Activated naive CD4-positive, alpha-beta T cell treated with anti-CD3 and anti-CD28 coated beads, Interleukin-2, amount 50 U/mL, for 72 hours (primary cell): ENCODE measurements at regions not wholly inside any gene's neighbourhood (a gene's known extent, or its start where the extent isn't known, plus 50 kb on each side); places are given as distances from the start of the nearest gene placed in this dataset.
"Not testable (repeated sequence)": the region's sequence is repeated elsewhere in the genome, so short reads cannot be mapped to it uniquely, and the experiment has no call there.

Experiments used
- ATAC-seq, 2 donors: fragments of 150-1000 bp; cut with Tn5 transposase; 2 replicates each; pipeline ENCODE4 v1.10.0; 2021; ENCODE audit warnings: mild to moderate bottlenecking in 2 of 2, moderate library complexity in 2 of 2
- DNase-seq, 2 donors: peaks; one replicate each; pipeline ENCODE4 v3.0.0; 2021 to 2022; ENCODE audit warnings: low spot score in 2 of 2
- H3K27ac Mint-ChIP-seq, 2 donors: one replicate each; pipeline ENCODE4 v1.8.0; 2022; ENCODE audit warnings: mild to moderate bottlenecking in 2 of 2, mixed read lengths in 2 of 2
- H3K36me3 Mint-ChIP-seq, 2 donors: one replicate each; pipeline ENCODE4 v1.8.0; 2022; ENCODE audit warnings: mixed read lengths in 2 of 2
- H3K9me3 Mint-ChIP-seq, 2 donors: one replicate each; pipeline ENCODE4 v1.8.0; 2022; ENCODE audit warnings: mixed read lengths in 2 of 2

- ATAC-seq (no peak), DNase-seq (peak in 1 of 2 donors; percentile 9)
- no peaks in the 10 kb centered on the region for H3K36me3 Mint-ChIP-seq
- no peak overlapping the region for H3K27ac Mint-ChIP-seq
- no peaks in the 10 kb centered on the region for H3K9me3 Mint-ChIP-seq
These were observed 120.3 kb upstream of the CRHR1 start for GRCh38 chr17:45663772-45664171.

- DNase-seq: peak in 1 of 2 donors; percentile 7
- Mint-ChIP-seq H3K9me3 (no peaks in the 10 kb centered on the region), H3K36me3 (no peaks in the 10 kb centered on the region), H3K27ac (no peak overlapping the region)
- ATAC-seq: no peak
These were observed 119.2 kb upstream of the CRHR1 start for GRCh38 chr17:45664921-45665320.

- no peak overlapping the region for H3K27ac Mint-ChIP-seq
- peak in 1 of 2 donors; percentile 23 for DNase-seq
- H3K36me3 Mint-ChIP-seq: no peaks in the 10 kb centered on the region
- ATAC-seq: no peak
- H3K9me3 Mint-ChIP-seq: no peaks in the 10 kb centered on the region
These were observed 118.0 kb upstream of the CRHR1 start for GRCh38 chr17:45666046-45666600.

- Mint-ChIP-seq H3K27ac (no peak overlapping the region), H3K9me3 (no peaks in the 10 kb centered on the region), H3K36me3 (no peaks in the 10 kb centered on the region)
- ATAC-seq (no peak), DNase-seq (peak in 1 of 2 donors; percentile 25)
These were observed 117.5 kb upstream of the CRHR1 start for GRCh38 chr17:45666641-45667040.

GRCh38 chr17:45667591-45668171 is 116.4 kb upstream of the CRHR1 start:
- DNase-seq: no peak
- Mint-ChIP-seq H3K36me3 (no peaks in the 10 kb centered on the region), H3K27ac (no peak overlapping the region), H3K9me3 (no peaks in the 10 kb centered on the region)
- no peak for ATAC-seq

- no peaks in the 10 kb centered on the region for H3K36me3 Mint-ChIP-seq
- ATAC-seq (no peak), DNase-seq (no peak)
- no peak overlapping the region for H3K27ac Mint-ChIP-seq
- H3K9me3 Mint-ChIP-seq: no peaks in the 10 kb centered on the region
These were observed 115.8 kb upstream of the CRHR1 start for GRCh38 chr17:45668316-45668715.

- Mint-ChIP-seq H3K27ac (no peak overlapping the region), H3K9me3 (no peaks in the 10 kb centered on the region), H3K36me3 (no peaks in the 10 kb centered on the region)
- no peak for DNase-seq
- no peak for ATAC-seq
These were observed 111.8 kb upstream of the CRHR1 start for GRCh38 chr17:45672301-45672700.

- DNase-seq (no peak), ATAC-seq (no peak)
- H3K36me3 Mint-ChIP-seq: no peaks in the 10 kb centered on the region
- H3K9me3 Mint-ChIP-seq: no peaks in the 10 kb centered on the region
- H3K27ac Mint-ChIP-seq: no peak overlapping the region
These were observed 111.3 kb upstream of the CRHR1 start for GRCh38 chr17:45672792-45673191.

- not testable (repeated sequence) for ATAC-seq, H3K36me3 Mint-ChIP-seq, H3K9me3 Mint-ChIP-seq, H3K27ac Mint-ChIP-seq, DNase-seq
These were observed 110.4 kb upstream of the CRHR1 start for GRCh38 chr17:45673759-45674158.

- no peaks in the 10 kb centered on the region for H3K36me3 Mint-ChIP-seq
- no peak for ATAC-seq
- no peaks in the 10 kb centered on the region for H3K9me3 Mint-ChIP-seq
- DNase-seq: no peak
- H3K27ac Mint-ChIP-seq: no peak overlapping the region
These were observed 109.1 kb upstream of the CRHR1 start for GRCh38 chr17:45675012-45675411.

GRCh38 chr17:45675892-45676291 is 108.2 kb upstream of the CRHR1 start:
- H3K36me3 Mint-ChIP-seq: no peaks in the 10 kb centered on the region
- H3K27ac Mint-ChIP-seq: no peak overlapping the region
- DNase-seq: no peak
- ATAC-seq: no peak
- H3K9me3 Mint-ChIP-seq: no peaks in the 10 kb centered on the region

GRCh38 chr17:45676695-45677094 is 107.4 kb upstream of the CRHR1 start:
- H3K36me3 Mint-ChIP-seq: no peaks in the 10 kb centered on the region
- ATAC-seq (no peak), DNase-seq (no peak)
- no peaks in the 10 kb centered on the region for H3K9me3 Mint-ChIP-seq
- no peak overlapping the region for H3K27ac Mint-ChIP-seq

- H3K36me3 Mint-ChIP-seq: no peaks in the 10 kb centered on the region
- DNase-seq: no peak
- no peaks in the 10 kb centered on the region for H3K9me3 Mint-ChIP-seq
- ATAC-seq: no peak
- no peak overlapping the region for H3K27ac Mint-ChIP-seq
These were observed 106.3 kb upstream of the CRHR1 start for GRCh38 chr17:45677770-45678169.

GRCh38 chr17:45679426-45679825 is 104.7 kb upstream of the CRHR1 start:
- DNase-seq (no peak), ATAC-seq (no peak)
- no peak overlapping the region for H3K27ac Mint-ChIP-seq
- H3K9me3 Mint-ChIP-seq: no peaks in the 10 kb centered on the region
- H3K36me3 Mint-ChIP-seq: no peaks in the 10 kb centered on the region

- no peak overlapping the region for H3K27ac Mint-ChIP-seq
- no peaks in the 10 kb centered on the region for H3K9me3 Mint-ChIP-seq
- no peak for ATAC-seq
- no peak for DNase-seq
- H3K36me3 Mint-ChIP-seq: no peaks in the 10 kb centered on the region
These were observed 103.8 kb upstream of the CRHR1 start for GRCh38 chr17:45680360-45680759.

GRCh38 chr17:45681706-45682105 is 102.4 kb upstream of the CRHR1 start:
- no peak for DNase-seq
- no peaks in the 10 kb centered on the region for H3K9me3 Mint-ChIP-seq
- no peak overlapping the region for H3K27ac Mint-ChIP-seq
- no peak for ATAC-seq
- H3K36me3 Mint-ChIP-seq: no peaks in the 10 kb centered on the region

GRCh38 chr17:45686250-45686649 is 97.9 kb upstream of the CRHR1 start:
- H3K27ac Mint-ChIP-seq: no peak overlapping the region
- DNase-seq (no peak), ATAC-seq (no peak)
- H3K36me3 Mint-ChIP-seq: no peaks in the 10 kb centered on the region
- no peaks in the 10 kb centered on the region for H3K9me3 Mint-ChIP-seq

GRCh38 chr17:45687594-45687993 is 96.5 kb upstream of the CRHR1 start:
- no peaks in the 10 kb centered on the region for H3K9me3 Mint-ChIP-seq
- no peak overlapping the region for H3K27ac Mint-ChIP-seq
- ATAC-seq: no peak
- H3K36me3 Mint-ChIP-seq: no peaks in the 10 kb centered on the region
- DNase-seq: no peak
